BE2C (cell line): ENCODE measurements at regions not wholly inside any gene's neighbourhood (a gene's known extent, or its start where the extent isn't known, plus 50 kb on each side); places are given as distances from the start of the nearest gene placed in this dataset.

Experiments used
- DNase-seq: peaks from one replicate; pipeline ENCODE4 v3.0.0-alpha.2; 2020
- H3K27me3 ChIP-seq: fragments of 250-450 bp; sonication (Bioruptor Pico); 2 replicates; pipeline ENCODE4 v1.5.1; 2020; ENCODE audit warnings: mild to moderate bottlenecking
- H3K36me3 ChIP-seq: fragments of 250-450 bp; sonication (Bioruptor Pico); 2 replicates; pipeline ENCODE4 v1.5.1; 2020; ENCODE audit warnings: mild to moderate bottlenecking
- H3K4me1 ChIP-seq: fragments of 250-450 bp; sonication (Bioruptor Pico); 2 replicates; pipeline ENCODE4 v1.5.1; 2020
- H3K4me3 ChIP-seq: 2 replicates; pipeline ENCODE4 v1.5.1; 2011; ENCODE audit warnings: low read depth, low read length
- H3K9me3 ChIP-seq: fragments of 250-450 bp; sonication (Bioruptor Pico); 2 replicates; pipeline ENCODE4 v1.5.1; 2020
- TF ChIP-seq, protein P1 (sequence below): IDR thresholded peaks from 2 replicates; pipeline ENCODE4 v1.5.1; 2012; ENCODE audit warnings: mild to moderate bottlenecking, low read depth, low read length

DNA sequence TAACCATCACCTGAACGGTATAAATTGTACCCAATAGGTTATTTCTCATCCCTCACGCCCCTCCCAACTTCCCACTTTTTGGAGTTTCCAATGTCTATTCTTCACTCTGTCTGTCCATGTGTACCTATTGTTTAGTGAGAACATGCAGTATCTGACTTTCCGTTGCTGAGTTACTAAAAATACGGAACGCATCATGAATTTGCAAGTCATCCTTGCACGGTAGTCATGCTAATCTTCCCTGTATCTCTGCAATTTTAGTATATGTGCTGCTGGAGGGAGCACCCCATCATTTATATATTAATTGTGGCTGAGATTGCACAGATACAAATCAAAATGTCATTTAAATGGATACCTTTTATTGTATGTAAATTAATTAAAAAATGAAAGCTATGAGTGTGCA is 75.7 kb upstream of the SFMBT2 start:
- H3K4me3 ChIP-seq = no peak overlapping the region
- DNase-seq = no peak

DNA sequence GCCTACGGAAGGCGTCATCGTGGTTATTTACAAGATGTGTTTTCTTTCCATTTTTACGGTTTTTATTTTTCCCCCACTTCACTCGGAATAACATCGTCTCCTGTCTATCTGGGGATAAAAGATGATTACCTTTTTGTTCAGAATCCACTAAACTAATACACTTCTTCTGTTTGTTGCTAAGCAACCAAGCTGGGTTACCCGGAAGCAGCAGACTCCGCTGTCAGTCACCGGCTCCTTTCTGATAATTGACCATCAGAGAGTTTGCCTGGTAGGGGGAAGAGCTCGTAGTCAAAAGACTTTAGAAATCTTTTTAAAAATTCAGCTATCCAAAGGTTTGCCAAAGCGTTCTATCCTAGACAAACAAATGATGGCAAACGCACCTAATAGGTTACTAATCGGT is 75.0 kb upstream of the SFMBT2 start:
- H3K36me3 ChIP-seq = no peaks in the 10 kb centered on the region
- TF ChIP-seq, protein P1, sequence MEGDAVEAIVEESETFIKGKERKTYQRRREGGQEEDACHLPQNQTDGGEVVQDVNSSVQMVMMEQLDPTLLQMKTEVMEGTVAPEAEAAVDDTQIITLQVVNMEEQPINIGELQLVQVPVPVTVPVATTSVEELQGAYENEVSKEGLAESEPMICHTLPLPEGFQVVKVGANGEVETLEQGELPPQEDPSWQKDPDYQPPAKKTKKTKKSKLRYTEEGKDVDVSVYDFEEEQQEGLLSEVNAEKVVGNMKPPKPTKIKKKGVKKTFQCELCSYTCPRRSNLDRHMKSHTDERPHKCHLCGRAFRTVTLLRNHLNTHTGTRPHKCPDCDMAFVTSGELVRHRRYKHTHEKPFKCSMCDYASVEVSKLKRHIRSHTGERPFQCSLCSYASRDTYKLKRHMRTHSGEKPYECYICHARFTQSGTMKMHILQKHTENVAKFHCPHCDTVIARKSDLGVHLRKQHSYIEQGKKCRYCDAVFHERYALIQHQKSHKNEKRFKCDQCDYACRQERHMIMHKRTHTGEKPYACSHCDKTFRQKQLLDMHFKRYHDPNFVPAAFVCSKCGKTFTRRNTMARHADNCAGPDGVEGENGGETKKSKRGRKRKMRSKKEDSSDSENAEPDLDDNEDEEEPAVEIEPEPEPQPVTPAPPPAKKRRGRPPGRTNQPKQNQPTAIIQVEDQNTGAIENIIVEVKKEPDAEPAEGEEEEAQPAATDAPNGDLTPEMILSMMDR = no peak
- no peaks in the 10 kb centered on the region; the same call in 1 of the 2 replicates for H3K4me1 ChIP-seq
- peaks cover 30% of the 10 kb centered on the region for H3K27me3 ChIP-seq
- no peak for DNase-seq
- H3K9me3 ChIP-seq = no peaks in the 10 kb centered on the region
- H3K4me3 ChIP-seq = peak overlapping the region; percentile 56

More for the DNA sequence above, 75.7 kb upstream of the SFMBT2 start:
- Histone ChIP-seq H3K27me3 (peaks cover 30% of the 10 kb centered on the region), H3K4me1 (no peaks in the 10 kb centered on the region; the same call in 1 of the 2 replicates), H3K9me3 (no peaks in the 10 kb centered on the region), H3K36me3 (no peaks in the 10 kb centered on the region)
- TF ChIP-seq, protein P1 = no peak

DNA sequence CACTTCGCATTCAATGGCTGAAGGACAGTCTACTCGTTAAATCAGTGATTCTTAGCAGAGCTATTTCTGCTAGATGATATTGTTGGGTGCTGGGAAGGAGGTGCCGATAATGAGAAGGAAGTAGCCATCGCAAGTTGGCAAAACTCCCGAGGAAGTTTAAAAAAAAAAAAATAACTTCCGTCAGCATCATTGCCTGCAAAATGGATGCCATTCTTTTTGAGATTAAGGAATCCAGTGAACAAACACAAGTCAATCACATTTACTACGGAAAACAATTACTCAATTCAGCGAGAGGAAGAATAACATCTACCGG is 74.4 kb upstream of the SFMBT2 start:
- Histone ChIP-seq H3K27me3 (peaks cover 32% of the 10 kb centered on the region), H3K4me3 (peak overlapping the region; percentile 56), H3K4me1 (no peaks in the 10 kb centered on the region; the same call in 1 of the 2 replicates), H3K36me3 (no peaks in the 10 kb centered on the region), H3K9me3 (no peaks in the 10 kb centered on the region)
- no peak for DNase-seq
- TF ChIP-seq, protein P1 = no peak

DNA sequence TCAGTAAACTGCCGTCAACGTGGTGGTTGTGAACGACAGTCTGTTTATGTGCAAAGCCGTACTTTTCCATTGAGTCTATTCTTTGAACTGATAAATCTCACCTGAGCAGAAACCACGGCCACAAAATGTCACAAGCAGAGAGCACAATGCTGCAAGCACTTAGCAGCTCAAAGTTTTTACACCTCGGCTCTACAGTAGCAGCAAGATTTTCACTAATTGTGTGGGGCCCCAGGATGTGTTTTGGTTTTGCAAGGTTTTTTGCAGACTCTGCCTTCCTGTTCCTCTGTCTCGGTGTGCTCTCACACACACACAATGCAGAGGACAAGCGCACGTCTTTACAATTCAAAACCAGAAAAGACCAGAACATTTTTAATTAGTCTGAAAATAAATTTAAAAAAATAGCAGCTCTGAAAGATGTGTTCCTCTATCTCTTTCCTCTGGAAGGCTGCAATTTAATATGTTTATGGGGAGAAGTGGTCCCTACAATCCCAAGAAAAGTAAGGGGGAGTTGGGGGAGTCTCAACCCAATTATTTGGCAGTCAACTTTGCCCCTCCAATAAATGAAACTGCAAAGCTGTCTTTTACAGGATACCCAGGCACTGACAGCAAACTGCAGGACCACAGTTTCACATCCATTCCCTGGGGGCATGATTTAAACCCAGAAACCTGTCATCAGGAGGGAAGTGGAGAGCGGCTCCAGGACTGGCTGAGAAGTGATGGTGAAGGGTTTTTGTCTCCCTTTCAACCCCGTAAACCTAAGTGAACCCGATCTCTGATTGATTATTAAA is 73.8 kb upstream of the SFMBT2 start:
- peaks cover 32% of the 10 kb centered on the region for H3K27me3 ChIP-seq
- TF ChIP-seq, protein P1 = no peak
- H3K9me3 ChIP-seq = no peaks in the 10 kb centered on the region
- DNase-seq = no peak
- no peaks in the 10 kb centered on the region; the same call in 1 of the 2 replicates for H3K4me1 ChIP-seq
- peak overlapping the region; percentile 56 for H3K4me3 ChIP-seq
- no peaks in the 10 kb centered on the region for H3K36me3 ChIP-seq

DNA sequence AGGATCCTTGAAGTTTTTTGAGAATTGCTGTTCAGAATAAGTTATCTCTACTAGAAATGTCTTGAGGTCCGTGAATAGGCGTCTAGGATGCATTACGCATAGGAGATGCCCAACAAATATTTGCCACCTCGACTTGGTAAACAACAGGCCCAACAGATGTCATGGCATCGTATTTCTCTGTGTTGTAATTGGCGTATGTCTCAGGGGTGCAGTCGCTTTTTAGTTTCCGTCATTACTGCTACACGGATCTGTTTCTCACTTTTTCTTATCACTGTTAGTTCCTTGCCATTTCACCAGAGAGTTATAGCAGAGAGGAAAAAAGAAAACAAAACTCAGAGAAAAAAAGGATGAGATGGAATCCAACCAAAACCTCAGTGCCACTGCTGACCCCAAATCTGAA is 73.0 kb upstream of the SFMBT2 start:
- Histone ChIP-seq H3K4me3 (no peak overlapping the region), H3K27me3 (peaks cover 27% of the 10 kb centered on the region), H3K9me3 (no peaks in the 10 kb centered on the region), H3K4me1 (no peaks in the 10 kb centered on the region; the same call in 1 of the 2 replicates), H3K36me3 (no peaks in the 10 kb centered on the region)
- DNase-seq = no peak
- TF ChIP-seq, protein P1 = no peak

DNA sequence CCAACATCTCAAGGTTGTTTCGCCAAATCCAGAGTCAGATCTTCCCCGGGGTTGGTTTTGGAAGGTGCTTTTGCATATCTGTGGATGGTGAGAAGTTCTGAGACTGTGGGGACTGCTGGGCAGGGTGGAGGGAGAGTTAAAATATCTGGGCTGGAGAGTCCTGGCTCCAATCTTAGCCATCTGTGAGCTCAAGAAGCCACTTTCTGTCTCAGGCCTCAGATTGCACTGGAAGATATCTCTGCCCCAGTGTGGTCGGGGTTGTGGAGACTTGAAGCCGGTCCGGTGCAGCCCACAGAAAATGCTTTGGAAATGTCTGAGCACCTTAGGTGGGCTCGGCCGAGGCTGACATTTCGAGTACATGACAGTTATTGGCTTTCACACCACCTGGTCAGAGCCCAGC is 72.2 kb upstream of the SFMBT2 start:
- Histone ChIP-seq H3K4me1 (no peaks in the 10 kb centered on the region; the same call in 1 of the 2 replicates), H3K9me3 (no peaks in the 10 kb centered on the region), H3K27me3 (peaks cover 24% of the 10 kb centered on the region), H3K4me3 (no peak overlapping the region), H3K36me3 (no peaks in the 10 kb centered on the region)
- TF ChIP-seq, protein P1 = no peak
- DNase-seq = no peak
